ENCODE measurements at regions not wholly inside any gene's neighbourhood (a gene's known extent, or its start where the extent isn't known, plus 50 kb on each side); places are given as distances from the start of the nearest gene placed in this dataset.

DNA sequence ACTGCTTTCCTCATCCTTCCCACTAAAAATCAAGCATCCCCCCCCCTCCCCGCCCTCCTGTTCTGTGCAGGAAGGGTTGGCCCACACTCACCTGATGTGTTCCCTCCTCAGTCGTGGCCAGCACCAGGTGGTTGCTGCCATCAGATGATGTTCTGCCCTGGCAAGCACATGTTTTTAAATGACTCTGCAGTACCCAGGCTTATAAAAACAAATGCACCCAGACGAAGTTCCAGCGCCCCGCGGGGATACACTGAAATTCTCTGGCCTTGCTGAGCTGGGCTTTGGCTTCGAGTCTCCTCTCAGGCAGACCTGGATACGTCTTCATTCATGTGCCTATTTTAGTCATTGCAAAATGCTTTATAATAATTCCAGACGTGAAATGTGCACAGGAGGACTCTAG lies 316.3 kb downstream of the DLEU7 start:
- TF ChIP-seq ZNF565 (CRISPR knock-in tag; conservative IDR thresholded peaks at IDR 0.05; ENCODE audit: low read depth) (no peak), PPARA (CRISPR knock-in tag; IDR thresholded peaks at IDR 0.05; ENCODE audit: borderline replicate concordance) (no peak), RARB (CRISPR knock-in tag; IDR thresholded peaks at IDR 0.05) (no peak), ZNF70 (CRISPR knock-in tag; IDR thresholded peaks at IDR 0.05) (no peak), BACH2 (CRISPR knock-in tag; IDR thresholded peaks at IDR 0.05; ENCODE audit: borderline replicate concordance) (no peak), ZNF8 (CRISPR knock-in tag; IDR thresholded peaks at IDR 0.05) (no peak), ZFP30 (CRISPR knock-in tag; IDR thresholded peaks at IDR 0.05) (no peak), OSR1 (CRISPR knock-in tag; IDR thresholded peaks at IDR 0.05) (no peak), SNAI2 (CRISPR knock-in tag; IDR thresholded peaks at IDR 0.05) (no peak), ZFP3 (CRISPR knock-in tag; IDR thresholded peaks at IDR 0.05) (no peak), TOX (CRISPR knock-in tag; IDR thresholded peaks at IDR 0.05; ENCODE audit: borderline replicate concordance) (no peak)
- TF ChIP-seq, protein P1, sequence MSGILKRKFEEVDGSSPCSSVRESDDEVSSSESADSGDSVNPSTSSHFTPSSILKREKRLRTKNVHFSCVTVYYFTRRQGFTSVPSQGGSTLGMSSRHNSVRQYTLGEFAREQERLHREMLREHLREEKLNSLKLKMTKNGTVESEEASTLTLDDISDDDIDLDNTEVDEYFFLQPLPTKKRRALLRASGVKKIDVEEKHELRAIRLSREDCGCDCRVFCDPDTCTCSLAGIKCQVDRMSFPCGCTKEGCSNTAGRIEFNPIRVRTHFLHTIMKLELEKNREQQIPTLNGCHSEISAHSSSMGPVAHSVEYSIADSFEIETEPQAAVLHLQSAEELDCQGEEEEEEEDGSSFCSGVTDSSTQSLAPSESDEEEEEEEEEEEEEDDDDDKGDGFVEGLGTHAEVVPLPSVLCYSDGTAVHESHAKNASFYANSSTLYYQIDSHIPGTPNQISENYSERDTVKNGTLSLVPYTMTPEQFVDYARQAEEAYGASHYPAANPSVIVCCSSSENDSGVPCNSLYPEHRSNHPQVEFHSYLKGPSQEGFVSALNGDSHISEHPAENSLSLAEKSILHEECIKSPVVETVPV (CRISPR knock-in tag; IDR thresholded peaks at IDR 0.05), result no peak
- TF ChIP-seq, protein P2, sequence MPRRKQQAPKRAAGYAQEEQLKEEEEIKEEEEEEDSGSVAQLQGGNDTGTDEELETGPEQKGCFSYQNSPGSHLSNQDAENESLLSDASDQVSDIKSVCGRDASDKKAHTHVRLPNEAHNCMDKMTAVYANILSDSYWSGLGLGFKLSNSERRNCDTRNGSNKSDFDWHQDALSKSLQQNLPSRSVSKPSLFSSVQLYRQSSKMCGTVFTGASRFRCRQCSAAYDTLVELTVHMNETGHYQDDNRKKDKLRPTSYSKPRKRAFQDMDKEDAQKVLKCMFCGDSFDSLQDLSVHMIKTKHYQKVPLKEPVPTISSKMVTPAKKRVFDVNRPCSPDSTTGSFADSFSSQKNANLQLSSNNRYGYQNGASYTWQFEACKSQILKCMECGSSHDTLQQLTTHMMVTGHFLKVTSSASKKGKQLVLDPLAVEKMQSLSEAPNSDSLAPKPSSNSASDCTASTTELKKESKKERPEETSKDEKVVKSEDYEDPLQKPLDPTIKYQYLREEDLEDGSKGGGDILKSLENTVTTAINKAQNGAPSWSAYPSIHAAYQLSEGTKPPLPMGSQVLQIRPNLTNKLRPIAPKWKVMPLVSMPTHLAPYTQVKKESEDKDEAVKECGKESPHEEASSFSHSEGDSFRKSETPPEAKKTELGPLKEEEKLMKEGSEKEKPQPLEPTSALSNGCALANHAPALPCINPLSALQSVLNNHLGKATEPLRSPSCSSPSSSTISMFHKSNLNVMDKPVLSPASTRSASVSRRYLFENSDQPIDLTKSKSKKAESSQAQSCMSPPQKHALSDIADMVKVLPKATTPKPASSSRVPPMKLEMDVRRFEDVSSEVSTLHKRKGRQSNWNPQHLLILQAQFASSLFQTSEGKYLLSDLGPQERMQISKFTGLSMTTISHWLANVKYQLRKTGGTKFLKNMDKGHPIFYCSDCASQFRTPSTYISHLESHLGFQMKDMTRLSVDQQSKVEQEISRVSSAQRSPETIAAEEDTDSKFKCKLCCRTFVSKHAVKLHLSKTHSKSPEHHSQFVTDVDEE (CRISPR knock-in tag; IDR thresholded peaks at IDR 0.05), result no peak
- TF ChIP-seq, protein P3, sequence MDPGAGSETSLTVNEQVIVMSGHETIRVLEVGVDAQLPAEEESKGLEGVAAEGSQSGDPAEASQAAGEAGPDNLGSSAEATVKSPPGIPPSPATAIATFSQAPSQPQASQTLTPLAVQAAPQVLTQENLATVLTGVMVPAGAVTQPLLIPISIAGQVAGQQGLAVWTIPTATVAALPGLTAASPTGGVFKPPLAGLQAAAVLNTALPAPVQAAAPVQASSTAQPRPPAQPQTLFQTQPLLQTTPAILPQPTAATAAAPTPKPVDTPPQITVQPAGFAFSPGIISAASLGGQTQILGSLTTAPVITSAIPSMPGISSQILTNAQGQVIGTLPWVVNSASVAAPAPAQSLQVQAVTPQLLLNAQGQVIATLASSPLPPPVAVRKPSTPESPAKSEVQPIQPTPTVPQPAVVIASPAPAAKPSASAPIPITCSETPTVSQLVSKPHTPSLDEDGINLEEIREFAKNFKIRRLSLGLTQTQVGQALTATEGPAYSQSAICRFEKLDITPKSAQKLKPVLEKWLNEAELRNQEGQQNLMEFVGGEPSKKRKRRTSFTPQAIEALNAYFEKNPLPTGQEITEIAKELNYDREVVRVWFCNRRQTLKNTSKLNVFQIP (CRISPR knock-in tag; IDR thresholded peaks at IDR 0.05; ENCODE audit: borderline replicate concordance, low read depth), result no peak
- no peak for ATAC-seq

DNA sequence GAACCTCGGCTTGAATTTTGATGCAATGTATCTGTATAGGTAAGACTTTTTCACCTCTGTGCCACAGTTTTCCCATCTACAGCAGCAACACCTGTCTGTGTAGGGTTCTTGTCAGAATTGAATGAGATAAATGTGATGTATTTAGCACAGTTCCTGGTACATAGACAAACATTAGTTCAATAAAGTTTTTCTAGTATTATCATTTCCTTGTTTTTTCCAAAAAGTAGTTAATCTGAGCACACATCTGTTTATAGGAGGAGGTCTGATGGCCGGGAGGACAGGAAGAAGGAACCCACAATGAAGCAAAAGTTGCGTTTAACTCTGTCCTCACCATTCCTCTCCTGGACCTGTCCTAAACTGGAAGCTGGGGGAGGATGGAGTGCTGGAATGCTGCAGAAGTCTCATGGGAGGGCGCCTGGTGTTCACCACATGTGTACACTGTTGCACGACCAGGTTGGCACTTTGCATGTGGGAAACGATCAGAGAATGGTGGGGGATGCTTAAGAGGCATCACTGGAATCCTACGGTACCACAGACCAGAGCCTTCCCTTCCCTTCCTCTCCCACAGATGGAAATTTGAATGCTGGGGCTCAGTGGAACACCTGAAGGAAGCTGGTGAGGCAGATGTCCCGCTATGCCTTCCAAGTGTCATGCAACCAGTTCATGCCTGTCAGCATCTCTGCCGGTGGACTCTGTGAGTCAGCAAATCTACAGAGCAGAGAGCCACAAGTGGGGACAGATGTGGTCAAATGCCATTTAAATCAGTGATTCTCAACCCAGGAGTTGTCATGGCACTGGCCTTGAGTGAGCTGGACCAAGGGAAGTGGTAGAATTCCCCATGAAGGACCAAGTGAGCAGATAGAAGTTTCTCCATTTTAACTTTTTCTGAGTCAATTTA lies 315.6 kb downstream of the DLEU7 start:
- no peak for ATAC-seq
- no peak for TF ChIP-seq ESRRG (CRISPR knock-in tag; IDR thresholded peaks at IDR 0.05)
- no peak for TF ChIP-seq PPARA (CRISPR knock-in tag; IDR thresholded peaks at IDR 0.05; ENCODE audit: borderline replicate concordance)
- no peak for TF ChIP-seq SNAI2 (CRISPR knock-in tag; IDR thresholded peaks at IDR 0.05)
- TF ChIP-seq, protein P4, sequence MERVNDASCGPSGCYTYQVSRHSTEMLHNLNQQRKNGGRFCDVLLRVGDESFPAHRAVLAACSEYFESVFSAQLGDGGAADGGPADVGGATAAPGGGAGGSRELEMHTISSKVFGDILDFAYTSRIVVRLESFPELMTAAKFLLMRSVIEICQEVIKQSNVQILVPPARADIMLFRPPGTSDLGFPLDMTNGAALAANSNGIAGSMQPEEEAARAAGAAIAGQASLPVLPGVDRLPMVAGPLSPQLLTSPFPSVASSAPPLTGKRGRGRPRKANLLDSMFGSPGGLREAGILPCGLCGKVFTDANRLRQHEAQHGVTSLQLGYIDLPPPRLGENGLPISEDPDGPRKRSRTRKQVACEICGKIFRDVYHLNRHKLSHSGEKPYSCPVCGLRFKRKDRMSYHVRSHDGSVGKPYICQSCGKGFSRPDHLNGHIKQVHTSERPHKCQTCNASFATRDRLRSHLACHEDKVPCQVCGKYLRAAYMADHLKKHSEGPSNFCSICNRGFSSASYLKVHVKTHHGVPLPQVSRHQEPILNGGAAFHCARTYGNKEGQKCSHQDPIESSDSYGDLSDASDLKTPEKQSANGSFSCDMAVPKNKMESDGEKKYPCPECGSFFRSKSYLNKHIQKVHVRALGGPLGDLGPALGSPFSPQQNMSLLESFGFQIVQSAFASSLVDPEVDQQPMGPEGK (CRISPR knock-in tag; IDR thresholded peaks at IDR 0.05; ENCODE audit: borderline replicate concordance), result no peak
- no peak for TF ChIP-seq ZFP3 (CRISPR knock-in tag; IDR thresholded peaks at IDR 0.05)
- TF ChIP-seq ZNF565 (CRISPR knock-in tag; conservative IDR thresholded peaks at IDR 0.05; ENCODE audit: low read depth), result no peak
- TF ChIP-seq GLIS3 (CRISPR knock-in tag; IDR thresholded peaks at IDR 0.05), result no peak
- no peak for TF ChIP-seq ZC3H10 (CRISPR knock-in tag; IDR thresholded peaks at IDR 0.05)
- TF ChIP-seq, protein P2 (CRISPR knock-in tag; IDR thresholded peaks at IDR 0.05), result no peak
- no peak for TF ChIP-seq ISL1 (CRISPR knock-in tag; IDR thresholded peaks at IDR 0.05)
- TF ChIP-seq TOX (CRISPR knock-in tag; IDR thresholded peaks at IDR 0.05; ENCODE audit: borderline replicate concordance), result no peak
- no peak for TF ChIP-seq ZNF70 (CRISPR knock-in tag; IDR thresholded peaks at IDR 0.05)
- no peak for TF ChIP-seq TCF4 (CRISPR knock-in tag; IDR thresholded peaks at IDR 0.05; ENCODE audit: borderline replicate concordance)
- no peak for TF ChIP-seq BACH2 (CRISPR knock-in tag; IDR thresholded peaks at IDR 0.05; ENCODE audit: borderline replicate concordance)
- no peak for TF ChIP-seq OSR1 (CRISPR knock-in tag; IDR thresholded peaks at IDR 0.05)
- TF ChIP-seq, protein P1 (CRISPR knock-in tag; IDR thresholded peaks at IDR 0.05), result no peak
- TF ChIP-seq, protein P5, sequence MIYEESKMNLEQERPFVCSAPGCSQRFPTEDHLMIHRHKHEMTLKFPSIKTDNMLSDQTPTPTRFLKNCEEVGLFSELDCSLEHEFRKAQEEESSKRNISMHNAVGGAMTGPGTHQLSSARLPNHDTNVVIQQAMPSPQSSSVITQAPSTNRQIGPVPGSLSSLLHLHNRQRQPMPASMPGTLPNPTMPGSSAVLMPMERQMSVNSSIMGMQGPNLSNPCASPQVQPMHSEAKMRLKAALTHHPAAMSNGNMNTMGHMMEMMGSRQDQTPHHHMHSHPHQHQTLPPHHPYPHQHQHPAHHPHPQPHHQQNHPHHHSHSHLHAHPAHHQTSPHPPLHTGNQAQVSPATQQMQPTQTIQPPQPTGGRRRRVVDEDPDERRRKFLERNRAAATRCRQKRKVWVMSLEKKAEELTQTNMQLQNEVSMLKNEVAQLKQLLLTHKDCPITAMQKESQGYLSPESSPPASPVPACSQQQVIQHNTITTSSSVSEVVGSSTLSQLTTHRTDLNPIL (CRISPR knock-in tag; IDR thresholded peaks at IDR 0.05; ENCODE audit: low read depth), result no peak

Data from SK-N-SH treated with all-trans-retinoic acid at 6 μM for 48 hours (cell line).